ENCODE measurements at regions not wholly inside any gene's neighbourhood (a gene's known extent, or its start where the extent isn't known, plus 50 kb on each side); places are given as distances from the start of the nearest gene placed in this dataset.

GRCh38 chr5:58185397-58185796 is 274.5 kb downstream of the PLK2 start:
- TF ChIP-seq CTCF (optimal IDR thresholded peaks at IDR 0.05 in 1 of 3, IDR thresholded peaks at IDR 0.05 in 1 of 3, conservative IDR thresholded peaks at IDR 0.05 in 1 of 3; ENCODE audit: extremely low read depth in 1 of 3, insufficient read depth in 2 of 3, low read length in 3 of 3) (no peak), EZH2 (IDR thresholded peaks at IDR 0.05; ENCODE audit: low read length) (no peak)
